Activated CD4-positive, alpha-beta T cell treated with anti-CD3 and anti-CD28 coated beads, Interleukin-2, amount 10 ng/mL, durations not matched to agents 24 days and 14 days (primary cell): ENCODE measurements at regions not wholly inside any gene's neighbourhood (a gene's known extent, or its start where the extent isn't known, plus 50 kb on each side); places are given as distances from the start of the nearest gene placed in this dataset.
"Not testable (repeated sequence)": the region's sequence is repeated elsewhere in the genome, so short reads cannot be mapped to it uniquely, and the experiment has no call there.

Experiments
- DNase-seq: peaks from one replicate; pipeline ENCODE4 v3.0.0; 2022
- H3K27ac Mint-ChIP-seq: one replicate; pipeline ENCODE4 v1.8.0; 2022; ENCODE audit warnings: mild to moderate bottlenecking, mixed read lengths
- H3K27me3 Mint-ChIP-seq: one replicate; pipeline ENCODE4 v1.8.0; 2022; ENCODE audit warnings: mixed read lengths
- H3K36me3 Mint-ChIP-seq: one replicate; pipeline ENCODE4 v1.8.0; 2022; ENCODE audit warnings: low read depth, mild to moderate bottlenecking, mixed read lengths
- H3K4me1 Mint-ChIP-seq: one replicate; pipeline ENCODE4 v1.8.0; 2021; ENCODE audit warnings: mixed read lengths
- H3K4me3 Mint-ChIP-seq: one replicate; pipeline ENCODE4 v1.8.0; 2022; ENCODE audit warnings: mild to moderate bottlenecking, moderate library complexity, mixed read lengths
- H3K9me3 Mint-ChIP-seq: one replicate; pipeline ENCODE4 v1.8.0; 2021; ENCODE audit warnings: mixed read lengths
- intact Hi-C: fragments of 100-400 bp; cut with micrococcal nuclease; formaldehyde crosslinking; loops from one replicate; pipeline ENCODE4 v1.15.1; 2023

- H3K4me1 Mint-ChIP-seq, result no peaks in the 10 kb centered on the region
- no peak overlapping the region for H3K27ac Mint-ChIP-seq
- H3K9me3 Mint-ChIP-seq, result no peaks in the 10 kb centered on the region
- H3K27me3 Mint-ChIP-seq, result no peaks in the 10 kb centered on the region
- no peak overlapping the region for H3K4me3 Mint-ChIP-seq
- no peaks in the 10 kb centered on the region for H3K36me3 Mint-ChIP-seq
- intact Hi-C loops, result no loop called here
- no peak for DNase-seq
Measured at GRCh38 chr1:96130432-96130831, 591.2 kb upstream of the PTBP2 start.

GRCh38 chr1:96144636-96145035, 576.9 kb upstream of the PTBP2 start:
- Mint-ChIP-seq H3K4me3 (no peak overlapping the region), H3K9me3 (no peaks in the 10 kb centered on the region), H3K27me3 (no peaks in the 10 kb centered on the region), H3K4me1 (no peaks in the 10 kb centered on the region), H3K27ac (no peak overlapping the region), H3K36me3 (no peaks in the 10 kb centered on the region)
- DNase-seq, result no peak
- intact Hi-C loops, result no loop called here

DNA sequence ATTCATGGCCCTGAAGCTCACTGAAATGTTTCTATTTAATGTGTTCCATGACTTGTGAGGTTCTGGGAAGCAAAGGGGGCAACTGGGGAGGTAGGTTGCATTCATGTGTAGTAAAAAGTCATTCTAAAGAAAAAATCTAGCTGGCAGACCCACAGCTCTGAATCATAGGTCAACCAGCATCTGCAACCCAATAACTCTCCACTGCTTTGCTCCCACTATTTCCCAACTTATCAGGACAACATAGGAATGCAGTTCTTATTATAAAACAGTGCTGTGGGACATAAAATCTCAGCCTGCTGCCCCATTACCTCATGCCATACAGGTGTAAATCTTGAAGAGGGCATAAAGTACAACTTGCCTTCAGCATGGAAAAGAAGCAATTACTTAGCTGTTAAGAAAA, 576.1 kb upstream of the PTBP2 start:
- no peak for DNase-seq
- H3K36me3 Mint-ChIP-seq, result no peaks in the 10 kb centered on the region
- H3K9me3 Mint-ChIP-seq, result peaks cover 3% of the 10 kb centered on the region
- H3K27ac Mint-ChIP-seq, result no peak overlapping the region
- no peak overlapping the region for H3K4me3 Mint-ChIP-seq
- H3K27me3 Mint-ChIP-seq, result no peaks in the 10 kb centered on the region
- intact Hi-C loops, result no loop called here
- no peaks in the 10 kb centered on the region for H3K4me1 Mint-ChIP-seq

DNA sequence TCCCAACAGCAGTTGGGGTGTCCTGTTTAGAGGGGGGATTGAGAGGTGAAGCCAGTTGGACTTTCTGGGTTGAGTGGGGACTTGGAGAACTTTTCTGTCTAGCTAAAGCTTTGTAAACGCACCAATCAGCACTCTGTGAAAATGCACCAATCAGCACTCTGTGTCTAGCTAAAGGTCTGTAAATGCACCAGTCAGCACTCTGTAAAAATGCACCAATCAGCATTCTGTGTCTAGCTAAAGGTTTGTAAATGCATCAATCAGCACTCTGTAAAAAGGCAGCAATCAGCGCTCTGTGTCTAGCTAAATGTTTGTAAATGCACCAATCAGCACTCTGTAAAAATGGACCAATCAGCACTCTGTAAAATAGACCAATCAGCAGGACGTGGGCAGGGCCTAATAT, 568.6 kb upstream of the PTBP2 start:
- H3K9me3 Mint-ChIP-seq, intact Hi-C loops, H3K4me3 Mint-ChIP-seq, DNase-seq, H3K27ac Mint-ChIP-seq, H3K36me3 Mint-ChIP-seq, H3K4me1 Mint-ChIP-seq, H3K27me3 Mint-ChIP-seq: not testable (repeated sequence)

DNA sequence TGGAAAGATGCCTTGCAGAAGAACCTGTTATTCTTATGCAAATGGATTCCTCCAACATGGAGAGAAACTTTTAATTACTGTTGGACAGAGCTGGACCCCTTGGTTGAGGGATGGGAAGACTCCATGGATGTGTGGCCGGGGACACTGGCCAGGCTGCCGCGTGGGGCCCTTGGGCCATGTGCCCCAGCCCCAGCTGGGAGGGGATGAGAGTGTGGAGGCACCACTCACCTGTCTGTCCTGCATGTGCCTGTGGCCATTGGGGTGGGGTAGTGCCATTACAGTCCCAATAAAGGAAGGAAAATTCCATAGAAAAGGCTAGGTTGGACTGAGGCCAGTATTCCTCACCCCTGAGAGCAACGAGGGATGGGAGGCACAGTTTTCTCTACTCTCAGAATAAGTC, 564.5 kb upstream of the PTBP2 start:
- Mint-ChIP-seq H3K36me3 (no peaks in the 10 kb centered on the region), H3K27ac (no peak overlapping the region), H3K4me3 (no peak overlapping the region), H3K4me1 (no peaks in the 10 kb centered on the region), H3K9me3 (peaks cover 14% of the 10 kb centered on the region), H3K27me3 (no peaks in the 10 kb centered on the region)
- no peak for DNase-seq
- intact Hi-C loops, result no loop called here

- H3K27ac Mint-ChIP-seq, result no peak overlapping the region
Measured at GRCh38 chr1:96159379-96159778, 562.2 kb upstream of the PTBP2 start.

DNA sequence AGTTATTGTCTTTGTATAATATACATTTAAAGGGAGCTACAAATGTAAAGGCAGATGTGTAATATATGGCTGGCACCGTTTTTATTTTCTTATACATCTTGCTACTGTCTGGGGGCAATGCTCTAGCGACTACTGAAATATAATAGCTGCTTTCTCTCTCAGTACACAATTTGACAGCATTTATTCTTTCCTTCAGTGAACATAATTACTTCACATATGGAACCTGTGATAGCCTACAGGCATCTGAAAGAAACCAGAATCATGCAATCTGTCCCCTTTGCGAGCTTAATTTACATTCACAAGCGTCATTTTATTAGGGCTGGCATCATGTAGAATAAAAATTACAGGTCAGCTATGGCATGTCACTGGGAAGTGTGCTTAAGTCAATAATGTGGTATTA, 557.5 kb upstream of the PTBP2 start:
- H3K27me3 Mint-ChIP-seq, result no peaks in the 10 kb centered on the region
- no peak for DNase-seq
- no peaks in the 10 kb centered on the region for H3K4me1 Mint-ChIP-seq
- H3K27ac Mint-ChIP-seq, result no peak overlapping the region
- no peak overlapping the region for H3K4me3 Mint-ChIP-seq
- H3K36me3 Mint-ChIP-seq, result no peaks in the 10 kb centered on the region
- peaks cover 5% of the 10 kb centered on the region for H3K9me3 Mint-ChIP-seq
- intact Hi-C loops, result no loop called here

More at GRCh38 chr1:96159379-96159778, 562.2 kb upstream of the PTBP2 start:
- no peak for DNase-seq
- Mint-ChIP-seq H3K4me1 (no peaks in the 10 kb centered on the region), H3K36me3 (no peaks in the 10 kb centered on the region), H3K27me3 (no peaks in the 10 kb centered on the region), H3K4me3 (no peak overlapping the region), H3K9me3 (peaks cover 14% of the 10 kb centered on the region)
- intact Hi-C loops, result no loop called here

DNA sequence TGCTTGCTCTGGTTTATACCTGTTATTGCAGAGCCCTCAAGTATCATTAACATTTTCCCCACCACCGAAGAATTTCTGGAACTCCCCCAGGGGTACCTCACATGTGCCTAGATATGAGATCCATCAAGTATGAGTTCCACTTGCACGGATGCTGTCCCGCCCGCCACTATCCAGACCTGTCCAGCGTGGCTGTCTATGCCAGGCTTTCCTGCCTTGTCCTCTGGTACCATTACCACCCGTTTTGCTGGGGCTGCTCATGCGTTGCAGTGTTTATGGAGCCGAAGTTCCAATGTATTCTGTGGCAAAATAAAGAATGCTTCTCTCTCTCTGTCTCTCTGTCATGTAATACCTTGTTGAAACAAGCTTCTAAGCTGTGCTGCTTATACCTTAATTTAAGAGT, 543.5 kb upstream of the PTBP2 start:
- Mint-ChIP-seq H3K36me3 (no peaks in the 10 kb centered on the region), H3K9me3 (no peaks in the 10 kb centered on the region), H3K4me1 (no peaks in the 10 kb centered on the region), H3K4me3 (no peak overlapping the region), H3K27me3 (no peaks in the 10 kb centered on the region), H3K27ac (no peak overlapping the region)
- no peak for DNase-seq
- intact Hi-C loops, result no loop called here

GRCh38 chr1:96183485-96183884, 538.1 kb upstream of the PTBP2 start:
- Mint-ChIP-seq H3K4me1 (no peaks in the 10 kb centered on the region), H3K4me3 (no peak overlapping the region), H3K36me3 (no peaks in the 10 kb centered on the region), H3K9me3 (no peaks in the 10 kb centered on the region), H3K27me3 (no peaks in the 10 kb centered on the region), H3K27ac (no peak overlapping the region)
- intact Hi-C loops, result no loop called here
- no peak for DNase-seq

DNA sequence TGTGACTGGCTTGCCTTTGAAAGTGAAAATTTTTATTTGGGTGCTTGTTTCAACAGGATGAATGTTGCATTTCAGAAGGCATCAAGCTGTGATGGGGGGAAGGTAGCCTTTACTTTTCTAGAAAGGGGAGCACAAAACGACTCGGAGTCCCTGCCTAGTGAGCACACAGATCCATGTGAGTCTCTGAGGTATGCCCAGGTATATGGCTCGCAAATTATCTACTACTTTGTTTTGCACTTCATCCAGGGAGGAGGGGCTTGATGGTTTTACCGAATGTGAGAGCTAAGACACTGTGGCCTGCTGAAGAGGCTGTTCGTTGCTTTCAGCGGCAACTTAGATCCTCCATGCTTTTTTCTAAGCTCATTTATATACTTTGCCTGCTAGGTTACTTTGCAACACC, 537.7 kb upstream of the PTBP2 start:
- DNase-seq, result no peak
- H3K36me3 Mint-ChIP-seq, result no peaks in the 10 kb centered on the region
- intact Hi-C loops, result no loop called here
- no peaks in the 10 kb centered on the region for H3K9me3 Mint-ChIP-seq
- H3K27me3 Mint-ChIP-seq, result no peaks in the 10 kb centered on the region
- H3K4me1 Mint-ChIP-seq, result no peaks in the 10 kb centered on the region
- no peak overlapping the region for H3K27ac Mint-ChIP-seq
- no peak overlapping the region for H3K4me3 Mint-ChIP-seq

- Mint-ChIP-seq H3K36me3 (no peaks in the 10 kb centered on the region), H3K4me1 (no peaks in the 10 kb centered on the region), H3K4me3 (no peak overlapping the region), H3K27ac (no peak overlapping the region), H3K9me3 (no peaks in the 10 kb centered on the region), H3K27me3 (no peaks in the 10 kb centered on the region)
- no peak for DNase-seq
- intact Hi-C loops, result no loop called here
Measured at GRCh38 chr1:96185181-96185580, 536.4 kb upstream of the PTBP2 start.

GRCh38 chr1:96187020-96187419, 534.6 kb upstream of the PTBP2 start:
- DNase-seq, result no peak
- H3K27me3 Mint-ChIP-seq, result no peaks in the 10 kb centered on the region
- no peaks in the 10 kb centered on the region for H3K36me3 Mint-ChIP-seq
- H3K27ac Mint-ChIP-seq, result no peak overlapping the region
- intact Hi-C loops, result no loop called here
- peaks cover 5% of the 10 kb centered on the region for H3K9me3 Mint-ChIP-seq
- H3K4me1 Mint-ChIP-seq, result no peaks in the 10 kb centered on the region
- no peak overlapping the region for H3K4me3 Mint-ChIP-seq

- no peak overlapping the region for H3K4me3 Mint-ChIP-seq
- peaks cover 5% of the 10 kb centered on the region for H3K9me3 Mint-ChIP-seq
- intact Hi-C loops, result no loop called here
- DNase-seq, result no peak
- H3K27me3 Mint-ChIP-seq, result no peaks in the 10 kb centered on the region
- H3K27ac Mint-ChIP-seq, result no peak overlapping the region
- H3K36me3 Mint-ChIP-seq, result no peaks in the 10 kb centered on the region
- H3K4me1 Mint-ChIP-seq, result no peaks in the 10 kb centered on the region
Measured at GRCh38 chr1:96191165-96191564, 530.4 kb upstream of the PTBP2 start.

DNA sequence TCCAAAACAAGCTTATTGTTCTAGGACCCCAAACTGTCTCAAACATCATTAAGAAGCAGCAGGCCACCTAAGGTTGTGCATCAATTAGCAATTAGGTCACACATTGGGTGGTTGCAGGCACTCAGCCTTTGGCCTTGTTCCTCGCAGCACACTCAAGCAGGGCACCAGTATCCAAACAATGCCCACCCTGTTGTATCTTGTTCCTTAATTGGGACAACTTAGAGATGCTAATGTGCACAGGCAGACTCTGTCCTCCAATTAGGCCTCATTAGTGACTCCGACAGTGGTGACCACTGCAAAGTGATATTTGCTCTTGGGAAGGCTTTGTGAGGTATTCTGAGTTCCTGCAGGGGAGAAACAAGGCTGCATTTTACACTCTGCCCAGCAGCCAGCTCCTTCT, 515.1 kb upstream of the PTBP2 start:
- no peak for DNase-seq
- Mint-ChIP-seq H3K36me3 (no peaks in the 10 kb centered on the region), H3K27ac (no peak overlapping the region), H3K9me3 (no peaks in the 10 kb centered on the region), H3K4me3 (no peak overlapping the region), H3K27me3 (no peaks in the 10 kb centered on the region), H3K4me1 (no peaks in the 10 kb centered on the region)
- intact Hi-C loops, result no loop called here

DNA sequence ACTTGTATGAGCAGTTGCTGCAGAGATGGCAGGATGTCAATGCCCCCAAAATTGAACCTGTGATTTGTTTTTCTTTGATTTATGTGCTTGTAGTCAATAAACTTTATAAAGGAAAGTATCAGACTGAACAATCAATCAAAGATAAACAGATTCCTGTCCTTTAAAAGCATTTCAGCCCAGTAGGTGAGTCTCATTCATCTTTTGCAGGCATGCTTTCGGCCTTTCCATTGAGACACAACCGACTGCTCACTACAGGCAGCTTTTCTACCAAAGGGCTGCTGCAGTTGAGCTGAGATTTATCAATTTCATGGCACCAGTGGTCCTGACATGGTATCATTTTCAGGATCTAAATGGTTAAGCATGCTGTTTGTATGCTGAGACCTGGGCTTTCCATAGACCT, 513.6 kb upstream of the PTBP2 start:
- Mint-ChIP-seq H3K27ac (no peak overlapping the region), H3K9me3 (no peaks in the 10 kb centered on the region), H3K36me3 (no peaks in the 10 kb centered on the region), H3K4me1 (no peaks in the 10 kb centered on the region), H3K27me3 (no peaks in the 10 kb centered on the region), H3K4me3 (no peak overlapping the region)
- no peak for DNase-seq
- intact Hi-C loops, result no loop called here

DNA sequence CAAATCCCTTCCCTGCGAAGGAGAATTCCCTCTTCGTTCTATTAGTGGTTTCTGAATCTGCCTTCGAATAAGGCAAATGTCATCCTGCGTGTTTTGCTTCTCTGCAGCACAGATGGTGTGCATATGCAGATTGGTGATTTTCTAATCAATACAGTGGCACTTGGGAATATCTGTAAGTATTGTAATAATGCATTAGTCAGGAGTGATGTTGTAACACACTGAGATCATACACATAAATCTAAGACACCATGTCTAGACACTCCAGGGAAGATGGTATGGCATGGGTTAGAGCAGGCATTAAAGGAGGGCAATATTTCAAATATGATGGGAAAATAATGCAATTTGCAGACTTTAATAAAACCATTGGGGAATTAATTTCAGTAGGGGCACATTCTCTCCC, 513.2 kb upstream of the PTBP2 start:
- no peaks in the 10 kb centered on the region for H3K4me1 Mint-ChIP-seq
- H3K9me3 Mint-ChIP-seq, result no peaks in the 10 kb centered on the region
- no peak for DNase-seq
- intact Hi-C loops, result no loop called here
- H3K36me3 Mint-ChIP-seq, result no peaks in the 10 kb centered on the region
- H3K27me3 Mint-ChIP-seq, result no peaks in the 10 kb centered on the region
- no peak overlapping the region for H3K27ac Mint-ChIP-seq
- no peak overlapping the region for H3K4me3 Mint-ChIP-seq
